Right lobe of liver (tissue), 4 donors: ENCODE measurements at regions not wholly inside any gene's neighbourhood (a gene's known extent, or its start where the extent isn't known, plus 50 kb on each side); places are given as distances from the start of the nearest gene placed in this dataset.

Experiments
- POLR2A ChIP-seq: fragments of 450-650 bp; IDR thresholded peaks from one replicate; pipeline ENCODE4 v1.6.1; 2017; ENCODE audit warnings: antibody characterized with exemption, mild to moderate bottlenecking
- TF ChIP-seq, protein P1 (sequence below), 4 donors: fragments of 200-600 bp in 3 of 4; fragments of 450-650 bp in 1 of 4; IDR thresholded peaks; one replicate each; pipeline versions ENCODE4 v1.5.1 to v1.8.0; 2016 to 2022; ENCODE audit warnings: antibody characterized with exemption in 4 of 4, mild to moderate bottlenecking in 2 of 4
- donor health status: DM: no; HTN: no; CAD: no.
- donor health status: DM: no; HTN: no; CAD: no.
- donor health status: DM: no; HTN: yes; CAD: no.

DNA sequence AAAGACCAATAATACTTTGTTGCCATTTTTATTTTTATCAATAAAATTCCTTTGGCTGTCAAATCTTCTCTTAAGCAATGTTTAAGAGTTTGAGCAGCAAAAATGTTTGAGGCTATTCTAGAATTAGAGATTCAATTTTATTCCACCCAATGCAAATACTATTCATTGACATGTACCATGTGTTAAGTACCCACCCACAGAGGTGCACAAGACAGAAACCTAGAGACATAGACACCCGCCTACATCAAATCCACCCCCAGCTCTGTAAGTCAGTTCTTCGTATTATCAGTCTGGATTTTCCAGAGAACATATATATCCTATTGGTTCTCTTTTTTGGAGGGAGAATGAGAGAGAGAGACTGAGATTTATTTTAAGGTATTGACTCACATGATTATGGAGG lies 463.7 kb downstream of the EPM2A start:
- TF ChIP-seq, protein P1, sequence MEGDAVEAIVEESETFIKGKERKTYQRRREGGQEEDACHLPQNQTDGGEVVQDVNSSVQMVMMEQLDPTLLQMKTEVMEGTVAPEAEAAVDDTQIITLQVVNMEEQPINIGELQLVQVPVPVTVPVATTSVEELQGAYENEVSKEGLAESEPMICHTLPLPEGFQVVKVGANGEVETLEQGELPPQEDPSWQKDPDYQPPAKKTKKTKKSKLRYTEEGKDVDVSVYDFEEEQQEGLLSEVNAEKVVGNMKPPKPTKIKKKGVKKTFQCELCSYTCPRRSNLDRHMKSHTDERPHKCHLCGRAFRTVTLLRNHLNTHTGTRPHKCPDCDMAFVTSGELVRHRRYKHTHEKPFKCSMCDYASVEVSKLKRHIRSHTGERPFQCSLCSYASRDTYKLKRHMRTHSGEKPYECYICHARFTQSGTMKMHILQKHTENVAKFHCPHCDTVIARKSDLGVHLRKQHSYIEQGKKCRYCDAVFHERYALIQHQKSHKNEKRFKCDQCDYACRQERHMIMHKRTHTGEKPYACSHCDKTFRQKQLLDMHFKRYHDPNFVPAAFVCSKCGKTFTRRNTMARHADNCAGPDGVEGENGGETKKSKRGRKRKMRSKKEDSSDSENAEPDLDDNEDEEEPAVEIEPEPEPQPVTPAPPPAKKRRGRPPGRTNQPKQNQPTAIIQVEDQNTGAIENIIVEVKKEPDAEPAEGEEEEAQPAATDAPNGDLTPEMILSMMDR (IDR thresholded peaks at IDR 0.05) = no peak
- TF ChIP-seq POLR2A = no peak
